ENCODE measurements at regions not wholly inside any gene's neighbourhood (a gene's known extent, or its start where the extent isn't known, plus 50 kb on each side); places are given as distances from the start of the nearest gene placed in this dataset.

DNA sequence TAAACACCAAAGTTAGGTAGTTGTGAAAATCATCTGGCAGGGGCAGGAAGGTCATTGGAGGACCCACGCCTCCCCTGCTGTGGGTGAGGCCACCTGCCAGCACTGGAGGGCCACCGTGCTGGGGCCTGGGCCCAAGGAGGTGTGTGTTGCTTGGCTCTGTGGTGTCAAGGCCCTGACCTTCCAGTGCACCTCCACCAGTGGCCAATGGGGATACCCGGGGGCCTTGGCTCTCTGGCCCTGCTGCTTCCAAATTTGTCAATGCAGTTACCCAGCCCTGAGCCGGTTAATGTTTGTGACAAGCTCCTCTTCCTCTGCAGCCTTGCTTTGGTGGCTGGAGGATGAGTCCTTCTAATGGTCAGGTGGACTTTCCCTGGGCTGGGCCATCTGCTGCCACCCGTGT lies 150.2 kb downstream of the KLF13 start:
- peaks cover 20% of the 10 kb centered on the region for H3K27me3 ChIP-seq (ENCODE audit: insufficient read depth, low read length)
- no peak overlapping the region for H3K4me3 ChIP-seq (ENCODE audit: low read length)
- no peaks in the 10 kb centered on the region for H3K36me3 ChIP-seq (ENCODE audit: insufficient read depth, low read length)
- H3K9ac ChIP-seq (ENCODE audit: low read depth, low read length), result no peak overlapping the region
- H3K4me1 ChIP-seq (ENCODE audit: insufficient read depth, low read length), result 0 out of 2 replicates have a peak, but pooled peaks cover 4% of the 10 kb centered on the region
- H3K27ac ChIP-seq (ENCODE audit: low read depth, low read length), result no peak overlapping the region
- H3K9me3 ChIP-seq (ENCODE audit: insufficient read depth, low read depth, low read length), result no peaks in the 10 kb centered on the region
- 90% methylated on average over 5 of the region's 5 CpGs for WGBS

DNA sequence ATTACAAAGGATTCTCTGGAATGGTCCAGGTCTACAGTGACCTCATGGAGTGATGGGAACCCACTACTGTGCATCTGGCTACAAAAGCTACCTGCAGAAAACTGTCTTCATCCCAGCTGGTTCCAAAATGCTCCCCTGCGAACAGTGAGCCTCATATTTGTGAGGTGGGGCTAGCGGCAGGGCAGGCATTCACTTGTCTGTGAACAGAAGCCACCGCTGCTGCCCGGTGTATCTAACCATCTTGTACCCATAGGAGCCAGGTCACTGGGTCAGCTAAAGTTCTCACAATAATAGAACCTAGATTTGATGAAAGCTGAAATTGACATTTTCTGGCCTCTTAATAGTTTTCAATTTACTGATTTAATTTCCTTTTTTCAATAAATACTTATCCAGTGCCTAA lies 150.7 kb downstream of the KLF13 start:
- no peak overlapping the region for H3K4me3 ChIP-seq (ENCODE audit: low read length)
- H3K27me3 ChIP-seq (ENCODE audit: insufficient read depth, low read length), result peaks cover 24% of the 10 kb centered on the region
- H3K9ac ChIP-seq (ENCODE audit: low read depth, low read length), result no peak overlapping the region
- no peaks in the 10 kb centered on the region for H3K36me3 ChIP-seq (ENCODE audit: insufficient read depth, low read length)
- H3K9me3 ChIP-seq (ENCODE audit: insufficient read depth, low read depth, low read length), result no peaks in the 10 kb centered on the region
- H3K4me1 ChIP-seq (ENCODE audit: insufficient read depth, low read length), result 0 out of 2 replicates have a peak, but pooled peaks cover 4% of the 10 kb centered on the region
- 97% methylated on average over 4 of the region's 4 CpGs for WGBS
- no peak overlapping the region for H3K27ac ChIP-seq (ENCODE audit: low read depth, low read length)

DNA sequence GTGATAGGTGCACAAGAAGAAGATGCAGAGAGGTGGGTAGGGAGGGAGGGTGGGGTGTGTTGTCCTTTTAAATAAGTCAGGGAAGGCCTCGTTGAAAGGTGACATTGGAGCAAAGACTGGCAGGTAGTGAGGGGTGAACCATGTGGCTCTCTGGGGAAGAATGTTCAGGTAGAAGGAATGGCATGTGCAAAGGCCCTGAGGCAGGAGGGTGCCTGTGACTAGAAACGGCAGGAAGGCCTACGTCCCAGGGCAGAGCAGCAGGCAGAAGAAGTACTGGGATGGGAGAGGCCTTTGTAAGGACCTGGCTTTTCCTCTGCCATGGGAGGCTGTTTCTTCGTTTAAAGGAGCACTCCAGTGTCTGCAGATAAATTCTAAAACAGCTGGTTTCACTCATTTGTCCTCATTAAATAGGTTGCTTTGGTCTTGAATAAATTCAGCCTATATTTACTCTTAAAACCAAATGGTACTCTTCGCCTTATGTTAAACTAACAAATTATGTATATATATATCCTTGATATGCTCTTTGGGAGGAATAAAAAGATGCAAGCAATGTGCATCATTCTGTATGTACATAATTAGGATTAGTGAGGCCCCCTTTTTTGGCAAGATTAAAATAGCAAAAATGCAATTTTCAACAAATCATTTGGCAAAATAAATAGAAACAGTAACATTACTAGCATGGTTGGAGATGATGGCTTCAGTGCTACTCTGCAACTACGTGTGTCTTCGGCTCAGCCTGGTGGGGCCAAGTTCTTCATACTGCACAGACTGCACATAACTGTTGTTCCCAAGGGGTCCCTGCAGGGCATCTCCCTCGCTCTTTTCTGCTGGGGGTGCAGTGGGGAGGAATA lies 151.4 kb downstream of the KLF13 start:
- Histone ChIP-seq H3K27me3 (ENCODE audit: insufficient read depth, low read length) (peaks cover 32% of the 10 kb centered on the region), H3K9me3 (ENCODE audit: insufficient read depth, low read depth, low read length) (no peaks in the 10 kb centered on the region), H3K9ac (ENCODE audit: low read depth, low read length) (no peak overlapping the region), H3K4me1 (ENCODE audit: insufficient read depth, low read length) (0 out of 2 replicates have a peak, but pooled peaks cover 4% of the 10 kb centered on the region), H3K27ac (ENCODE audit: low read depth, low read length) (no peak overlapping the region), H3K4me3 (ENCODE audit: low read length) (no peak overlapping the region), H3K36me3 (ENCODE audit: insufficient read depth, low read length) (no peaks in the 10 kb centered on the region)
- 92% methylated on average over 7 of the region's 8 CpGs for WGBS

DNA sequence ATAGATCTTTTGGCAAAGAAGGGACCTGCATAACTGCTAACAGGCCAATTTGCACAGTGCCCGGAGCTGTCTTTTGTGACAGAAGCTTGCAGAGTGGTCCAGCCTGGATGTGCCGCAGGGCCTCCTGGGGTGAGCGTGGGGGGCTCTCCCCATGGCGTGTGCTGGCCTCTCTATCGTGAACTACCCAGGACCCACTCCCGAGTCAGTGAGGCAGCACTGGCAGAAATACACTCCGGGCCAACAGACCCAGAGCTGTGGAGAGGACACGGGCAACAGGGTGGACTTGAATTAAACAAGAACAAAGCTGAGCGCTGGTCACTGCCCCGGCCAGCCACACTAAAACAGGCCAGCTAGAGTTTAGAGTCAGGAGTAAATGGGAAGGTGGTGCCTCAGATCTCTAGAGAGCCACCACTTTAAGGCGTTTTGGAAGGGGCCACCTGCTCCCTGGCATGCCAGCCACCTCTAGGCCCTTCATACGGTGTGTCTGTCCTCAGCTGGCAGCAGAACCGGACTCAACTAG lies 152.1 kb downstream of the KLF13 start:
- Histone ChIP-seq H3K4me1 (ENCODE audit: insufficient read depth, low read length) (no peaks in the 10 kb centered on the region), H3K9me3 (ENCODE audit: insufficient read depth, low read depth, low read length) (no peaks in the 10 kb centered on the region), H3K27me3 (ENCODE audit: insufficient read depth, low read length) (peaks cover 38% of the 10 kb centered on the region), H3K27ac (ENCODE audit: low read depth, low read length) (no peak overlapping the region), H3K4me3 (ENCODE audit: low read length) (no peak overlapping the region), H3K36me3 (ENCODE audit: insufficient read depth, low read length) (no peaks in the 10 kb centered on the region), H3K9ac (ENCODE audit: low read depth, low read length) (no peak overlapping the region)
- 90% methylated on average over 13 of the region's 13 CpGs for WGBS

DNA sequence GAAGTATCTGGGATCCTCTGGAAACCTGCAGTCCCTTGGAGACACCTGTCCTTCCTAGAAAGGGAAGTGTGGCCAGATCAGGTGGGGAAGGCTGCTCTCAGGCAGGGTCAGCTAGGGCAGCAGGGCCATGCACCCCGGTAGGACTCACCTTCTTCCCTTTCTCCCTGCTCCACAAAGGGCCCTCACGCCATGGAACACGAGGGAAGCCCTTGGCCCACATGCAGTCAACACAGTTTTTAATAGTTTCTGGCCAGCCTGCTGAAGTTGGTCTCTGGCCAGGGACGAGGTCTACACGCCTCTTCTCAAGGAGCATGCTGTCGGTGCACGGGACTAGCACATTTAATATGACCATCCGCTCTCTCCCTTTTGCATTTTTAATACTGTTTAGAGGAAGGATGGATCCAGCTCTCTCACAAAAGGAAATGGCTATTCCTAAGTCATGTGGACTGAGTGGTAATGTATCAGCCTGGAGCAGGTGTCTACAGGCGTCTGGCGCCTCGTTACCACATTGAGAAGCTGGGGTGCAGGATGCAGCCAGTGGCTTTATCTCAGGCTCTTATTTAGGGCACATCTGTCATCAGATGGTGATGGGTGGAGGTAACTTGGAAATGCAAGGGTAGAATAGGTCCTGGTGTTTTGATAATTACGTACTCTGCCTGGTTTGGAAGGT lies 153.9 kb downstream of the KLF13 start:
- peaks cover 56% of the 10 kb centered on the region for H3K27me3 ChIP-seq (ENCODE audit: insufficient read depth, low read length)
- H3K36me3 ChIP-seq (ENCODE audit: insufficient read depth, low read length), result no peaks in the 10 kb centered on the region
- no peak overlapping the region for H3K4me3 ChIP-seq (ENCODE audit: low read length)
- H3K27ac ChIP-seq (ENCODE audit: low read depth, low read length), result no peak overlapping the region
- 89% methylated on average over 12 of the region's 12 CpGs for WGBS
- 0 out of 2 replicates have a peak, but pooled peaks cover 5% of the 10 kb centered on the region for H3K9me3 ChIP-seq (ENCODE audit: insufficient read depth, low read depth, low read length)
- H3K4me1 ChIP-seq (ENCODE audit: insufficient read depth, low read length), result no peaks in the 10 kb centered on the region
- no peak overlapping the region for H3K9ac ChIP-seq (ENCODE audit: low read depth, low read length)

DNA sequence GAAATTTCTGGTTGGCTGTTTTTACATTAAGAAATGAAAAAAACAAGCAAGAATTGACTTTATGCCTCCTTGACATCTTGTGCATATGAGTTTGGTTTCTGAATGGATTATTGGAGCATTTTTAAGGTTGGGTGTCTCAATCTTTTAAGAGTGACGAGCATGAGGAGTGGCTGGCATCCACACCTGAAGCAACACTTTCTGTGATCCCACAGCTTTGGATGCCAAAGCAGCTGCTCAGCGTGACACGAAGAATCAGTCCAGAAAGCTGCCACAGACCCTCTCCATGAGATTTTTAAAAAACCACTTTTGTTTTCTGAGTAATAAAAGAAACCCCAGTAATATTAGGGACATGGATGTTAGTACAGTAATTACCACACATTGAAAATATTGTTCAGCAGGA lies 154.5 kb downstream of the KLF13 start:
- WGBS, result 92% methylated on average over 3 of the region's 3 CpGs

DNA sequence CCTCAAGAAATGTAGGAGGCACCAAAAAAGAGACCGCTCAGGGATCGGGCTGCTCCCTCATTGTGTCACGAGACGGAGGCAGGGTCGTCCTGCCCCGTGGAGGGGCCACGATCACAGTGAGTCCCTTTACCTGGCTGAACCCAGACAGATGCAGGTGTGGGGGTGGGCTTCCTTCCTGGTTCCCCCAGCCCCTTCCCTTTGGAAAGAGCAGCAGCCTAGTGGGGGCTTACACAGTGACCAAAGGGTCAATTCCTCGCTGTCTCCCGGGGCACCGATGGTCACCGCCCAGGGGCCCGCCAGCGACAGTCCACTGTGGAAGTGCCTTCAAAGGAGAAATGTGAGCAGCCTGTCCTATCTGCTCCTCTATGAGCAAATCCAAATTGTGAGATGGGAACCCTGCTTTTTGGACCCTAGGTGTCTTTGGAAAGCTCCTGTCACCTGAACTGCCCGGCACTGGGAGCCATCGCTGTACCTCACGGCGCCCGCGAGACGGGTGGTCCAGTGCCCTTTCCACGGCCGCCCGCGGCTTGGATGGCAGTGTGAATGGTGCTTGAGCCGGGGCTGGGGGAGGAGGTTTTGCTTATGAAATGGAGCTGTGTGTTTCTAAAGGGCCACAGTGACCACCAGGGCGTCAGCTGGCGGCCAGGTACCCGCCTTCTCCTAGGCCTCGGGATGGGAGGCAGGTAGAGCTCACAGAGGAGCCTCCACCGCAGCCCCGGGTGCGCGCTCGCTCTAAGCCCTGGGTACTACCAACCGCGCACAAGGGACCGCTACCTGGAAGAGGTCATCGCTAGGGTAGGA lies 155.7 kb downstream of the KLF13 start:
- Histone ChIP-seq H3K4me1 (ENCODE audit: insufficient read depth, low read length) (no peaks in the 10 kb centered on the region), H3K4me3 (ENCODE audit: low read length) (no peak overlapping the region), H3K27me3 (ENCODE audit: insufficient read depth, low read length) (peaks cover 61% of the 10 kb centered on the region), H3K9me3 (ENCODE audit: insufficient read depth, low read depth, low read length) (0 out of 2 replicates have a peak, but pooled peaks cover 5% of the 10 kb centered on the region), H3K36me3 (ENCODE audit: insufficient read depth, low read length) (no peaks in the 10 kb centered on the region), H3K27ac (ENCODE audit: low read depth, low read length) (no peak overlapping the region), H3K9ac (ENCODE audit: low read depth, low read length) (no peak overlapping the region)
- WGBS, result 95% methylated on average over 38 of the region's 38 CpGs

More for the DNA sequence above, 154.5 kb downstream of the KLF13 start:
- H3K36me3 ChIP-seq (ENCODE audit: insufficient read depth, low read length), result no peaks in the 10 kb centered on the region
- H3K27ac ChIP-seq (ENCODE audit: low read depth, low read length), result no peak overlapping the region
- H3K9me3 ChIP-seq (ENCODE audit: insufficient read depth, low read depth, low read length), result 0 out of 2 replicates have a peak, but pooled peaks cover 5% of the 10 kb centered on the region
- peaks cover 61% of the 10 kb centered on the region for H3K27me3 ChIP-seq (ENCODE audit: insufficient read depth, low read length)
- no peaks in the 10 kb centered on the region for H3K4me1 ChIP-seq (ENCODE audit: insufficient read depth, low read length)
- H3K9ac ChIP-seq (ENCODE audit: low read depth, low read length), result no peak overlapping the region
- H3K4me3 ChIP-seq (ENCODE audit: low read length), result no peak overlapping the region

DNA sequence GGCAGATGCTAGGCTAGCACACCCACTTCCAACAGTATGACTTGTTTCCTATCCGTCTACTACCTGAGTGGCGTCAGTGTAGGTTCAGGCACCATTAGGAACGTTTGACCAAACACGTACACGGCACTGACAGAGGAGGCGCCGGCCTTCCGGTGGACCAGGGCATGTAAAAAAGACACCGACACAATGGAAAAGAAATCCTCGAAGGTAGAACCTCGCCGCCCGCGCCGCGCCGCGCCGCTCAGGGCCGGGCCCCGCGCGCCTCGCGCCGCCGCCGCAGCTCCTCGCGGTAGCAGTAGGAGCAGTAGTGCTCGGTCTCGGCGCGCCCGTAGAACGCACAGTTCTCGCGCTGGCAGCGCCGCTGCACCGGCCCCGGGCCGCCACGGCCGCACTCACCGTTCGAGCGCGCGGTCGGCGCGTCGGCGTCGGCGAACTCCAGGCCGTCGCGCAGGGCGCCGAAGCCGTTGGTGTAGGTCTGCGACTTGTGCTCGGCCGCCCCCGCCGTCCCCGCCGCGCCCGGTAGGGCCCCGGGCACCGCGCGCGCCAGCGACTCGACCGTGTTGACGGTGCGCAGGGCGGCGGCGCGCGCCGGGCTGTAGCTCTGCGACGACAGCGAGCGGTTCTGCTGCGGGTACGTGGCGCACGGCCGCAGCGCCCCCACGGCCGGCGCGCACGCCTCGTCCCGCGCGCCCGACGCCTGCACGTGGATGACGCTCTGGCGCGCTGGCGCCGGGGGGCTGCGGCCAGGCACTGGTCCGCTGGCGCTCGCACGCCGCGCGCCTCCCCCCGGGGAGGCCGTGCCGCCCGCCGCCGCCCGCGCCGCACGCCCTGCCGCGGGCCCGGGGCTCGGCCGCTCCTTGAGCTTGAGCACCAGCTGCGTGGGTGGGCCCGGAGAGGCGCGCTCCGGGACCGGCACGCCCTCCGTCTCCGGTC lies 156.7 kb downstream of the KLF13 start:
- H3K4me3 ChIP-seq (ENCODE audit: low read length), result peak overlapping the region; percentile 50
- WGBS, result 3% methylated on average over 147 of the region's 147 CpGs

DNA sequence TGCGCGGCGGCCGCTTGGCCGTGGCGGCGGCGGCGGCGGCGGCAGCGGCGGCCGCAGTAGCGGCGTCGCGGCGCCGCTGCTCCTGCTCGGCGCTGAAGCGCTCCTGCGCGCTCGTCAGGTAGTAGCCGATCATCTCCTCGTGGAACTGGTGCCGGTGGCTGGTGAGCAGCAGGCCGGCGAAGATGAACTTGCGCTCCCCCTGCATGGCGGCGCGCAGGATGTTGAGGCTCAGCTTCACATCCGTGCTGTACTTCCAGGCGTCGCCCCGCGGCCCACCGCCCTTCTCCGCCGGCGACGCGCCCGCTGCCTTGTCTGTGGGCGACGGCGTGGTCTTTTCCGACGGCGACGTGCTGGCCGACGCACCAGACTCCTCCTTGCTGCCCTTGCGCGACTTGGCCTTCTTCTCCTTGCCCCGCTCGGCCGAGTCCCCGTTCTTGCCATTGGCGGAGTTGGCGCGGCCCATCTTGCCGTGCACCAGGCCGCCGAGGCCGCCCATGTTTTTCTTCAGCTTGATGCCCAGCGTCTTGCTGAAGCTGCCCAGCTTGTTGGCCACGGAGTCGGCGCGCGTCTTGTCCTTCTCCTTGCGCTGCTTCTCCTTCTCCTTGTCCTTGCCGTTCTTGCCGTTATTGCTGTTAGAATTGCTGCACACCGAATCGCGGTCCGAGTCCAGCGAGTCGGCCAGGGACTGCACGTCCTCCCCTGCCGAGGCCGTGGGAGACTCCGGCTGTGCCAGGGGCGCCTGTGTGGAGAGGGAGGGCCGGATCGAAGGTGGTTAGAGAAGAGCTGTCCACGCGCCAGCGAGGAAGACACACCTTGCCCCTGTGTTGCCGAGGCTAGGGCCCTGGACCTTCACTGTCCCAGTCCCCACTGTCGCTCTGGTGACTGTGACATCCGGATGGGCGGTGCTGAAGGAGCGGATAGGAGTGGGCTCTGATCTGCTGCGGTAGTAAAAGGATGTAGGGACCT lies 157.6 kb downstream of the KLF13 start:
- 64% methylated on average over 100 of the region's 100 CpGs for WGBS
- no peak overlapping the region for H3K9ac ChIP-seq (ENCODE audit: low read depth, low read length)
- no peaks in the 10 kb centered on the region for H3K36me3 ChIP-seq (ENCODE audit: insufficient read depth, low read length)
- H3K4me1 ChIP-seq (ENCODE audit: insufficient read depth, low read length), result no peaks in the 10 kb centered on the region
- H3K27me3 ChIP-seq (ENCODE audit: insufficient read depth, low read length), result peaks cover 61% of the 10 kb centered on the region
- H3K4me3 ChIP-seq (ENCODE audit: low read length), result peak overlapping the region; percentile 6; the same call in 1 of the 2 replicates
- H3K27ac ChIP-seq (ENCODE audit: low read depth, low read length), result no peak overlapping the region
- H3K9me3 ChIP-seq (ENCODE audit: insufficient read depth, low read depth, low read length), result 0 out of 2 replicates have a peak, but pooled peaks cover 5% of the 10 kb centered on the region

More for the DNA sequence above, 156.7 kb downstream of the KLF13 start:
- Histone ChIP-seq H3K9me3 (ENCODE audit: insufficient read depth, low read depth, low read length) (0 out of 2 replicates have a peak, but pooled peaks cover 5% of the 10 kb centered on the region), H3K27ac (ENCODE audit: low read depth, low read length) (no peak overlapping the region), H3K36me3 (ENCODE audit: insufficient read depth, low read length) (no peaks in the 10 kb centered on the region), H3K4me1 (ENCODE audit: insufficient read depth, low read length) (no peaks in the 10 kb centered on the region), H3K9ac (ENCODE audit: low read depth, low read length) (peak overlapping the region; percentile 58; the same call in 1 of the 2 replicates), H3K27me3 (ENCODE audit: insufficient read depth, low read length) (peaks cover 61% of the 10 kb centered on the region)
